B cell (primary cell): ENCODE measurements at regions not wholly inside any gene's neighbourhood (a gene's known extent, or its start where the extent isn't known, plus 50 kb on each side); places are given as distances from the start of the nearest gene placed in this dataset.

ENCODE experiments used
- CTCF ChIP-seq: fragments of 200-600 bp; IDR thresholded peaks from one replicate; pipeline ENCODE4 v1.8.0; 2022; ENCODE audit warnings: antibody characterized with exemption, mild to moderate bottlenecking
- EZH2 ChIP-seq: IDR thresholded peaks from 2 replicates; pipeline ENCODE4 v1.6.1; 2012; ENCODE audit warnings: borderline replicate concordance, low read depth, mild to moderate bottlenecking, moderate library complexity, low read length; ENCODE audit not compliant: insufficient read depth, poor library complexity, severe bottlenecking

GRCh38 chr1:147833231-147833860, 69.2 kb upstream of the GJA8 start:
- TF ChIP-seq CTCF (no peak), EZH2 (no peak)
